ENCODE measurements at regions not wholly inside any gene's neighbourhood (a gene's known extent, or its start where the extent isn't known, plus 50 kb on each side); places are given as distances from the start of the nearest gene placed in this dataset.
"Not testable (repeated sequence)": the region's sequence is repeated elsewhere in the genome, so short reads cannot be mapped to it uniquely, and the experiment has no call there.

DNA sequence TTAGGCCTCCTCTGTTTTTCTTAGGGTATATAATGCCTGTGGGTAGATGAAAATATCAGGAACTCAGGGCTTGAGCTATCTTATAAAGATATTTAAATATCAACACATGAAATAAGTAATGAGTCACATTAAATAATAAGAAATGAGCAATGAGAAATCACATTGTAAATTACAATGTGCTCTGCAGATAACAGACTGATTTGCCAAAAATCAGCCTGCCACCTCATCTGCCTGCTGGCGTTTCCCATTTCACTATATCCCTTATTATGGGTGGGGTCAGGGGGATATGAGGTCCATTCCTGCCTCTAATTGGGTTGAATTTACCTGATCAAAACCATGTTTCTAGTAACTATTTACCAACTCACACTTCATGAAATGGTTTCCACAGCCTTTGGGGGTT lies 335.2 kb downstream of the CDC5L start:
- no peak for DNase-seq

- DNase-seq = no peak
Observed at GRCh38 chr6:44723439-44724197, 336.1 kb downstream of the CDC5L start.

DNA sequence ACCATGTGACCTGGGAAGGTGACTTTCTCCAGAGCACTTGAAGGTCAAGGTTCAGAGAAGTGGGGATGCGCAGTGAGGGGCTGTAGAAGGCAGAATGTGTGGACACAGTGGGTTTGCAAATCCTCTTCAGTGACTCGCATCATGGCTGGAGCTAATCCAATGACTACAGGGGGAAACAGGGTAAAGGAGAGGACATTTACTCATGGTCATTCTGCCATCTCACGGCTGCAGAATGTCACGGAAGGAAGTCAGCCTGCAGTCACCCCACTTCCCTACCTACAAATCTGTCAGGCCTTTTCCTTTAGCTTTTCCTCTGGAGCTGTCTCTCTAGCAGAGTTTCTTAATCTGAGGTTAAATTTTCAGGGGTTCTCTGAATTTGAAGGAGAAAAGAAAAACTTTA lies 337.6 kb downstream of the CDC5L start:
- no peak for DNase-seq

DNA sequence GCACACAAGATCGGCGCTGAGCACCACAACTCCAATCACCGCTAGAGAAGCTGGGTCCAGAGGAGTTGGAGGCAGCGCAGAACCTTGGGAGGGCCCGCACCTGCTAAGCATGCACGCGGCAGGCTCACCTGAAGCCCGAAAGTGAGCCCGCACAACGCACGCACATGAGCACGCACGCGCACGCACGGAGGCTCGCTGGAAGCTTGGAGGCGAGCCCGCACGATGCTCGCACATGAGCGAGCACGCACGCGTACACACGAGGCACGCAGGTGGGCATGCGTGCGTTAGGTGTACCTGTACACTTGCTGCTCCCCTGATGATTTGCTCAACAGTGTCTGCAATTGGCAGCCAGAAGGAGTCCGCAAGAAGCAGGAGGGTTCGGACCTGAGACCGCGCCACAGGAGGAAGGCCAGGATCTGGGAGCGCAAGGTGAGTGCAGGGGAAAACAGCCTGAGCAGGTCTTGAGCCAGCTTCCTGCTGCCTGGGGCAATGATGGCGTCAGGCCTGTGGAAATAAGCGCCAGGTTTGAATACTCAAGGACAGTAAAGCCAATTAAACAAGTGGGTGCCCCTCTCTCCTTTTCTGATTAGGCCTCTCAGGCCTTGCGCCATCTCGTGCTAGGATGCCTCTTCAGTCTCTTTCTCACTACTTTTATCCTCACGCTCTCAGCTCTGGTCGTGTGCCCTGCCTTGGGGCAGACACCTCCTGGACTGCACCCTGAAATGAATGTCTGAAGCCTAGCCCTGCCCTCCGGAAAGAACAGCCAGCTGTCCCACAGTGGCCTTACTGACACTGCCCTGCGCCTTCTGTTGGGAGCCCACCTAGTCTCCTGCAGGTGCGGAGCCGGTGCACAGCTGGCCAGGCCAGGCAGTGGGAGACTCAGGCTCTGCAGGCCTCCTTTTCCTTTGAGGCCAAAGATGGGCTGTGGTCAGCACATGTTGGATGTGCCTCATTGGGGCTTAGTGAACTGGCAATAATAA lies 340.4 kb downstream of the CDC5L start:
- no peak for DNase-seq

DNA sequence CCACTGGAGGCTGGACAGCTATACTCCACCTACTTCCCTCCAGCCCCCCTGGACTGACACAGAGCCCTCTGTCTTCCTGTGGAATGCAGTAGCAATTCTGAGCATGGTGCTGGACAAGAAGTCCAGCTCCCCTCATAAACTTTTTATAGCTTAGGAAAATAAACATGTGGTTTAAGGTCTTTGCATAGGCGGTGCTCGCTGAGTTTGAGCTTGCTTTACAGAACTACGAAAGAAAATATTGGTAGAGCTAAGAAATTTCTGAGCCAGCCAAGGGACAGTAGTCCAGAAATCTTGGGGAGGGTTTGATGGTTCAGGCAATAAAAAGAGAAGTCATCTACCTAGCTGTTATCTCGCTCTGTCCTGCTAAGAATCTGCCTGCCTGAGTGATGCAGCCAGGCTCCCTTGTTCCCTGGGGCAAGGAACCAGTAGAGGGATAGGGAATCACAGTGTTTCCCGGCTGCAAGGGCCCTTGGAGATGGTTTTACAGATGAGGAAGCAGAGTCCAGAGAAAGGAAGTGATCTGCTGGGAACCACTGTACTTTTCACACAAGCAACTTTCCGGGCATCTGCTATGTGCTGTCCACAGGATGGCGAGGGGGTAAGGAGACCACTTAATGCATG lies 343.4 kb downstream of the CDC5L start:
- DNase-seq = no peak

GRCh38 chr6:44731485-44732095 lies 344.1 kb downstream of the CDC5L start:
- DNase-seq = no peak

DNA sequence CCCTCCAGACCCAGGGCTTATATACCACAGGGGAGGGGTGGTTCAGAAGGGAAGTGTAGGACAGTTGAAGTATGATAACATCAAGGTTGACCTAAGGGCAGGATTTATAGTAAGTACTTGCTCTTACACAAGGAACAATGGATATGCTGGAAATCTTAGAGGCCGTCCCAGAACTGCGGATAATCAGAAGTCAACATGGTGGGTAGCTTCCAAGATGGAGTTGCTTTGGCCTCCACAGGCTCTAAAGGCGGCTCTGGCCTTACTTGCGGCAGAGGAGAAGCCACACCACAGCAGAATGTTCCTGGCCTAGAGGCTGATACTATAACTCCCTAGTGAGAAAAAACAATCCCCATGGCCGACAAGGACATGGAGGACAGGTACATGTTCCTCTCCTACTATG lies 344.7 kb downstream of the CDC5L start:
- no peak for DNase-seq

DNA sequence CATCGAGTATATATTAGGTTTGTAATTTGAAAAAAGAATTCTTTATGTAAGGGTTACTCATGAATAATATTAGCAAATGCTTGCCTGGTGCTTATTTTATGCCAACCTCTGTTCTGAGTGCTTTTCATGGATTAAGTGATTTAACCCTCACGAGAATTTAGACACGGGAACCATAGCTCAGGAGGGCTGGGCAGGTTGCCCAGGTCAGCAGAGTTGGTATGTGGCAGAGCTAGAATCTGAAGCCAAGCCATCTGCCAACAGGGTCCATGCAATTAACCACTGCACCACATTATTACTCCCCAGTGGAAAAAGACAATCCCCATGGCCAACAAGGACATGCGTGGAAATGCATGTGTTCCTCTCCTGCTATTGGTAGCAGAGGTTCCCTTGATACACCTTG lies 345.6 kb downstream of the CDC5L start:
- DNase-seq = no peak

- DNase-seq = no peak
Observed at GRCh38 chr6:44733868-44734267, 346.4 kb downstream of the CDC5L start.

- DNase-seq = no peak
Observed at GRCh38 chr6:44734886-44735629, 347.6 kb downstream of the CDC5L start.

DNA sequence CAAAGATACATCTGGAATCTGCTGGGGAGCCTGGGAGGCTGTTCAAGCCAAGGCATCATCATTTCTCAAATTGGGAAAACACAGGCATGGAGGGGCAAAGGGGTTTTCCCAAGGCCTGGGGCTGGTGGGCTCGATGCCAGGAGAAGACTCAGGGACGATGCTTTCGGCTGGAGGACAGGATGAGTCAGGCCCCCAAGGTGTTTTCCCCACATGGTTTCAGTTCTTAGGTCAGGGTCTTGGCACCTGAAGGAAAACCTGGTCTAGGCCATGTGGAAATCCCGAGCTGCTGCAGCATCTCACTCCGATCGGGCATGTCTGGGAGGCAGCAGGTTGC lies 348.1 kb downstream of the CDC5L start:
- DNase-seq = no peak

- no peak for DNase-seq
Observed at GRCh38 chr6:44737341-44737740, 349.8 kb downstream of the CDC5L start.

DNA sequence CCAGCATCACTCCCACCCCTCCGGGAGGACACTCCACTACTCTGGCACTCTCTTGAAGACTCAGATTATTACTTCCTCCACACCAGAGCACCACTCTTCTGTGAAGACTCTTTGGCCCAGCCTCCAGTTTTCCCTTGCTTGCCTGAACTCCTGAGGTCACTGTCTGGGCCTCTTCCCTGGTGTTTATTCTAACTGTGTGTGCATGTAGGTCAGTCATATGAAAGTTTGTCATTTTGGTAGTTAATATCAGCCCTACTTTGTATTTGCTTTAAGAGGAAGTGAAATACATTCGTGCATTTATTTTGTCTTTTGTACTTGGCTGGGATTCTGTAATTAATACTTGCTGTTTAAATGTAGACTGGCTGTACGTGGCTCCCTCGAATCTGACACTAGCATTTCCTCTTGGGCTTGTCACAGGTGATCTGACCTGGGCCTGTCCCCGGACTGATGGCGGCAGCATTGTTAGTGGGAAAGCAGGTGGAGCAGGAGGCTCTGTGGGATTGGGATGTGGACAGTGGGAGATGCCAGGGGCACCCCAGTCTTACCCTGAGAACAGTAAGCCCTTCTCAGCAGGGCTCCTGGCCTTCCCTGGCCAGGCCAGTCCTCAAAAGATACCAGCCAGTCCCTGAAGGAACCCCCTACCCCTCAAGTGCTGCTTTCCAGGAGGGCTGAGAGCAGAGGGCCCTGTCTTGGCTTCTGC lies 350.5 kb downstream of the CDC5L start:
- no peak for DNase-seq

- DNase-seq = no peak
Observed at GRCh38 chr6:44738601-44739146, 351.2 kb downstream of the CDC5L start.

GRCh38 chr6:44739181-44739580 lies 351.7 kb downstream of the CDC5L start:
- no peak for DNase-seq

- no peak for DNase-seq
Observed at GRCh38 chr6:44740566-44741120, 353.1 kb downstream of the CDC5L start.

DNA sequence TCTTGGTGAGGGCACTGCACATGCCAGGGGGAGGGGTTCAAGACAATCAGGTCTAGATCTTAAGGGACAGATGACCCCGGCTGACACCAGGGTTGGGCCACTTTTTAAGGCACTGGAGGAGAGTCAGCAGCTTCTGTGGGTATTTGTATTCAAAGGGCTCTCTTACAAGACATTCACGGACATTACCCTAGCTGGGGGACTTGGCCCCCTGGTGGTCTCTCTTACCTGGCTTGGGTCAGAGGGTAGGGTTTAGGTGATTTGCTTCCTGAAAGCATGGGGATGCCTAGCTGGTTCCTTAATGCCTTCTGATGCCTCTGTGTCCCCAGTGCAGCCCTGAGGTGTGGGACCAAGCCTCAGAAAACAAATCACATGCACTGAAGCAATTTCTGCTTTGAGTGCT lies 354.7 kb downstream of the CDC5L start:
- no peak for DNase-seq

DNA sequence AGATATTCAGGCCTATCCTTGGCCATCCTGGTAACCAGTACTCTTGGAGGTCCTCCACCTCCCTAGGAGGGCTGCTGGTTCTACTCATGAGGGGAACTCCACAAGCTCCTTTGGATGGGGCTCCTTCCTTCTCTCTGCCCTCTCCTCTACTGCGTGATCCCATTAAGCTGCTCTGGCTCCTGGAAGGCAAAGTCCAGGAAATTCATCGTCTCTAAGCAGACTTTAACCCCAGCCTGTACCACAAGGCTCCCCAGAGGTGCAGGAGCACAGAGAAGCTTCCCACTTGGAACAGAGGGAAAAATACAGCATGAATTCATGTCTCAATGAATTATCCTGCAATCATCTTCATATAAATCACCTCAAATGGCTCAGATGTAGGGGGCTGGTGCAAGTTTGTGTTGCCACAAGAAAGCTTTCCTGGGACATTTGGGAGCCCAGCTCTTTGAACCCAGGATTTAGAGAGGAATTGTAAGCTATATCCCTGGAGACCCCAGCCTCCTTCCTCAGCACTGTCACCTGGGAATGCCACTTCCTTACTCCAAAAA lies 355.4 kb downstream of the CDC5L start:
- DNase-seq = no peak

DNA sequence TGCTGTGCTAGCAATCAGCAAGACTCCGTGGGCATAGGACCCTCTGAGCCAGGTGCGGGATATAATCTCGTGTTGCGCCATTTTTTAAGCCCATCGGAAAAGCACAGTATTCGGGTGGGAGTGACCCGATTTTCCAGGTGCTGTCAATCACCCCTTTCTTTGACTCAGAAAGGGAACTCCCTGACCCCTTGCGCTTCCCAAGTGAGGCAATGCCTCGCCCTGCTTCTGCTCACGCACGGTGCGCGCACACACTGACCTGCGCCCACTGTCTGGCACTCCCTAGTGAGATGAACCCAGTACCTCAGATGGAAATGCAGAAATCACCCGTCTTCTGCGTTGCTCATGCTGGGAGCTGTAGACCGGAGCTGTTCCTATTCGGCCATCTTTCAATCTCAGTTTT lies 372.6 kb downstream of the CDC5L start:
- DNase-seq = not testable (repeated sequence)

- no peak for DNase-seq
Observed at GRCh38 chr6:44761046-44761445, 373.5 kb downstream of the CDC5L start.

GRCh38 chr6:44762496-44762895 lies 375.0 kb downstream of the CDC5L start:
- DNase-seq = no peak

All from activated naive CD4-positive, alpha-beta T cell treated with anti-CD3 and anti-CD28 coated beads, Interleukin-2, amount 50 U/mL, for 16 hours (primary cell).